NCI-H1105 treated with DMSO at 0.1 percent for 48 hours (cell line): ENCODE measurements at regions not wholly inside any gene's neighbourhood (a gene's known extent, or its start where the extent isn't known, plus 50 kb on each side); places are given as distances from the start of the nearest gene placed in this dataset.

Experiments used
- DNase-seq: peaks from one replicate; lab custom pipeline; 2025; lab: John Stamatoyannopoulos, UW

DNA sequence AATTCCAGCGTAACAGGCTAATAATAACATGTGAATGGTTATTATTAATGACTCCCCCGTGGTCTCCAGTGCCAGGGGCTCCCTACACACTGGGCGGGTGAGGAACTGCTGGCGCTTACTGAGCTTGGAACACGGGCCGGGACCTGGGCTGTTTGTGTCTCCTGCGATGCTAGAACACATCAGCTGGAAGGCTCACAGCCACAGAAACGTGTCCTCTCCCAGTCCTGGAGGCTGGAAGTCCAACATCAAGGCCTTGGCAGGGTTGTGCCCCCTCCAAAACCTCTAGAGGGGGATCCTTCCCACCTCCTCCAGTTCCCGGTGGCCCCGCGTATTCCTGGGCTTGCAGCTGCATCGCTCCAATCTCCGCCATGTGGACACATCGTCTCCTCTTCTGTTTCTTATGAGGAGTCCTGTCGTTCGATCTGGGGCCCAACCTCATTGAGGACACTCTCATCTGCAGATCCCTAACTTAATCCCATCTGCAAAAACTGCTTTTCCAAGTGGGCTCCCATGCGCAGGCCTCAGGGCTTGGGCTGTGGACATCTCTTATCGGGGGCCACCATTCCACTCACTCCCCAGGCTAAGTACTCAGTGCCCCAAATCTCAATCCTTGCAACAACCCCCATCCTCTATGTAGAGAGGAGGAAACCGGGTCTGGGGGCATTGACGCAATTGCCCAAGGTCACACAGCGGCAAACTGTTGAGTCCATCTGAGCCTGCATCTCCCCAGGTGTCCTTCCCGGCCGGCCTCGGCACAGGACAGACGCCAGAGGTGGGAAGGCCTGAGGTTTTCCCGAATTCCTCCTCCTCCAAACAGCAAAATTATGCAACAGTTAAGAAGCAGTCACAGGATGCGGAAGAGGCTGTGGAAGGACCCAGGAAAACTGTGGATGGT, 193.9 kb downstream of the IRF8 start:
- DNase-seq = no peak

DNA sequence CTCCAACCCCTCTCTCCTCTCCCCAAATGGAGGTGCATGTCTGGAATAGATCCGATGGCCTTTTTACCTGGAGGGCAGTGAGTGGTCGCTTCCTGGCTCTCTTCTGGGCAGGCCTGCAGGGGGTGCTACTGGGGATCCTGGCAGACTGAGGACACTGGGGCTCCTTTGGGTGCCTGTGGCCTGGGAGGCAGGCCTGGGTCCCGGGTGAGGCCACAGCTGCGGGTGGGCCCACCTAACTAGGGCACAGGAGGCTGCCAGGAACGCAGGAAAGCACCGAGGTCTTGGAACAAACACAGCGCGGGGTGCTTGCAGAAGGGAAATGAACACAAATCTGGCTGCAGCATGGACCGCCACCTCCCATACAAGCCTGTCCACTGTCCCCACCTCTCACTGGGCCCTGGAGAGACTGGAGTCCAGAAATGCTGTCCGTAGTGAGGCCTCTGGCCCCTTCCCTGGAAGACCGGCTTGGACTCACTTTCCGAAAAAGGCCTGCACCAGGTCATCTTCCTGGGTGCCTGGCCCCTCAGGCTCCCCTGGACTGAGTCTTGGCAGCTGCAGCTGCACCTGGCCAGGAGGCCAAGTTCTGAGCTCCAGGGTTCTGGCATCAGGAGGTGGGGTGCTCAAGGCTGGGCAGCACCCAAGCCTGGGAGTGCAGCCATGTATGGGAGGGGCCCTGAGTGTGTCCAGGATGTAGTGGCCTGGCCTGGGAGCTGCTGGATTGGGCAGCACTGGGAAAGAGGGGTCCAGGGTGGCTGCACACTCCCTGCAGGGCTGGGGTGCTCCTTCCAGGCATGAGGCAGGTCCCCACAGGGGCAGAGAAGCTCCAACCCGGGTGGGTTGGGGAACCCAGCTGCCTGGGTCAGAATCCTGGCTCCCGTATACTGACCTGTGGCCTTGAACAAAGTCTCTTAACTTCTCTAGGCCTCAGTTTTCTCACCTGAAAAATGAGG, 195.1 kb downstream of the IRF8 start:
- no peak for DNase-seq

DNA sequence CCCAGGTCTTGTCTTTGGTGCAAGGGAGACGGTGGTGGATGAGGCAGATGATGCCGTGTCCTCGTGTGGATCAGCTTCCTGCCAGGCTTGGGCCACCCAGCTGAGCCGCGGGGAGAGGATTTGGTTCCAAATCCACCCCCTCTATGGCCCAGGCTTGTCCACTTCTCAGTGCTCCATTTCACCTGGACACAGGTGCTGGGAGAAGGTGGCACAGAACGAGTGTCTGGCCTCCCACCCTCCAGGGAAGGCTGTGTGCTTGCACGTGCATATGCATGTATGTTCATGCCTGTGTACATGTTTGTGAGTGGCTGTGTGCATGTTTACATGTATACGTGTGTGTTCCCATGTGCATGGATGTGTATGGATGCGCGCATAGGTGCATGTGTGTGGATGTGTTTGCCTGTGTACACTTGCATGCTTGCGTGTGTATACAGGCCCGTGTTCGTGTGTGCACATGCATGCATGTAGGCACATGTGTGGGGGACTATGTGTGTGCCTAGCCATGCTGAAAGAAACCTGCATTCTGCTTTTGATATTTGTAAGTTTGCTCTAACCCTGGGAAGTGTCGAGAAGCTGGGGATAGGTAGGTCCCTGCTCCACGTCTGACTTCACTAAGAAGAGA, 196.3 kb downstream of the IRF8 start:
- DNase-seq = no peak

DNA sequence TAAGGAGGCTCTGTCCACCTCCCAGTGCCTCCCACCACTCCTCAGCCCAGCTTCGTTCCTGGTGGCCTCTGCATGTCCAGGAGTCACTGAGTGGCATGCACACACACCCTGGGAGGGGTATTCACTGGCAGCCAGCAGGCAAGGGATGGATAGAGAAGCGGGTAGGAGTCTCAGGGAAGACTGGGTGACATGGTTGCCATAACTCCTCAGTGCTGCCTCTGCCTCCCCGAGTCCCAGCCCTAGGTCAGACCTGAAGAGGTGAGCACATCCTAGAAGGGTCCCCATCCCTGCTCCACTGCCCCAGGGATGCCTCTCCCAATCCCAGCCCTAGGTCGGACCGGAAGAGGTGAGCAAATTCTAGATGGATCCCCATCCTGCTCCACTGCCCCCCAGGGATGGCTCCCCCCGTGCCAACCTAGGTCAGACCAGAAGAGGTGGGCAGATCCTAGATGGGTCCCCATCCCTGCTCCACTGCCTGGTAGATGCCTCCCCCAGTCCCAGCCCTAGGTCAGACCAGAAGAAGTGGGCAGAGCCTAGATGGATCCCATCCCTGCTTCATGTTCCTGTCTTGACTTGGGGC, 197.0 kb downstream of the IRF8 start:
- DNase-seq = no peak

DNA sequence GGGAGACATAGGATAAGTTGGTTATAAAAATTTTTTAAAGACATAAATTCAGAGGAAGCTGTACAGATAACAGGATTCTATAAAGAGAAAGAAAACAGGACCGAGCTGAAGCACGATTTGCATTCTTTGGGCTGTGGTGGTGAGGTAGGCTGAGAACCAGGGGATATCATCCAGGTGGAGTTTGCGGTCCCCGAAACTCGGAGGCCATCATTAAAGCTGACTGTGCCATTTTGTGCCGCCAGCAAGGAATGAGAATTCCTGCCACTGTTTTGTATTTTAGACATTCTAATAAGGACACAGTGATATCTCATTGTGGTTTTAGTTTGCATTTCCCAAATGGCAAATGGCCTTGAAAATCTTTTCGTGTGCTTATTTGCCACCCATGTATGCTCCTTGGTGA, 197.9 kb downstream of the IRF8 start:
- DNase-seq = no peak

GRCh38 chr16:86099326-86099725, 200.4 kb downstream of the IRF8 start:
- DNase-seq = no peak

DNA sequence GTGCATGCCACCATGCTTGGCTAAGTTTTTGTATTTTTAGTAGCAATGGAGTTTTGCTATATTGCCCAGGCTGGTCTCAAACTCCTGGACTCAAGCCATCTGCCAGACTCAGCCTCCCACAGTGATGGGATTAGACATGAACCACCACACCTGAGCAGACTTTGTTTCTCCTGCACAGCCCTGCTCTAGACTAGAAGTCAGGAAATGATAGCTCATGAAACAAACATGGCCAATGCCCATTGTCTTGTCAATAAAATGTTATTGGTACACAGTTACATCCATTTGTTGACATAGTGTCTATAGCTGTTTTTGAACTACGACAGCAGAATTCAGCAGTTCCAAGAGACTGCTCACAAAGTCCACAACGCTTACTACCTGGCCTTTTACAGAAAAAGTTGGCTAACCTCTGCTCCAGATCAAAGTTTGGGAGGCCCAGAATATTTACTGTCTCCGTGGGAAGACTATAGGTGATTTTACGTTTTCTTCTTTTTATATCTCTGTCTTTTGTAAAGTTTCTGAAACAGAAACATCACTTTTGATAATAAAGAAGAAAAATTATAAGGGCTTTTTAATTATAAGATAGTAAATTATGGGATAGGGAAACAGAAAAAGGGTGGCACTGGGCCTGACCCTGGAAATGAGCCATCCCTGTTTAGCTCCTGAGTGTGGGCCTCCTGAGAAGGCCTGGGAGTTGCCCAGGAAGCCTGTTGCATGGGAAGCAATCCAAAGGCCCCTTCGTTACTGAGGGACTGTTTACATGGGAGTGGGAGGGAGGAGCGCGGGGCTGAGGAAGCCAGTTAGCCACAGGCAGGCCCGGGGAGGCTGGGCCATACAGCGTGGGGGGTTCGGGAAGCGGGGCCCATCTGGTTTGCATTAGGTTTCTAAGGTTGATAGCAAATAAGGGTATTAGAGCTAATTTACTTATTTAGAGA, 201.5 kb downstream of the IRF8 start:
- no peak for DNase-seq

DNA sequence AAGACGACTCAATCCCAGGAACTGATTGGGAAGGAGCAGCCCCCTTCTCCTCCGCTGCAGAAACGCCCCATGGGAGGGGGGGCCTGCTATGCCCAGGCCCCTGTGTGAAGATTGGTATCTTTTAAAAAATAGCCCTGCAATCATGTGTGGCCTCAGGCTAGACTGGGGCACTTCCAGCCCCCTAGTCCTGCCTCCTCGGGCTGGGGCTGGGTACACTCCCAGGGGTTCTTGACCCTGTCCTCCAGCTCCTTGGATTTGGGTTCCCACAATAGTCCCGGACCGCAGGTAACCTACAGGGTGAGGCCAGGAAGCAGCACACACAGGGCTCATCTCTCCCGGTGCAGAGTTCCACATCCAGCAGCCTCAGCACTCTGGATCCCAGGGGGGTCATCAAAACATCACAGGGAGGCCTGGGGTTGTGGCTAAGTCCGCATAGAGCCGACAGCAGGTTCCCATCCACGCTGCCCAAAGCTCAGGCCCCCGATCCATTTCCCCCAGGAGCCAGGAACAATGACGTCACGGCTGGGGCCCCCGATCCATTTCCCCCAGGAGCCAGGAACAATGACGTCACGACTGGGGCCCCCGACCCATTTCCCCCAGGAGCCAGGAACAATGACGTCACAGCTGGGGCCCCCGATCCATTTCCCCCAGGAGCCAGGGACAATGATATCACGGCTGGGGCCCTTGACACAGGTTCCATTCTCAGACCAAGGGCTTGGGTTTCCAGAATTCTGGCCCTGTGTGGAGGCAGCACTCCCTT, 202.4 kb downstream of the IRF8 start:
- no peak for DNase-seq

- no peak for DNase-seq
These were observed 202.9 kb downstream of the IRF8 start for GRCh38 chr16:86101897-86102157.

- DNase-seq = no peak
These were observed 204.4 kb downstream of the IRF8 start for GRCh38 chr16:86103320-86103719.

DNA sequence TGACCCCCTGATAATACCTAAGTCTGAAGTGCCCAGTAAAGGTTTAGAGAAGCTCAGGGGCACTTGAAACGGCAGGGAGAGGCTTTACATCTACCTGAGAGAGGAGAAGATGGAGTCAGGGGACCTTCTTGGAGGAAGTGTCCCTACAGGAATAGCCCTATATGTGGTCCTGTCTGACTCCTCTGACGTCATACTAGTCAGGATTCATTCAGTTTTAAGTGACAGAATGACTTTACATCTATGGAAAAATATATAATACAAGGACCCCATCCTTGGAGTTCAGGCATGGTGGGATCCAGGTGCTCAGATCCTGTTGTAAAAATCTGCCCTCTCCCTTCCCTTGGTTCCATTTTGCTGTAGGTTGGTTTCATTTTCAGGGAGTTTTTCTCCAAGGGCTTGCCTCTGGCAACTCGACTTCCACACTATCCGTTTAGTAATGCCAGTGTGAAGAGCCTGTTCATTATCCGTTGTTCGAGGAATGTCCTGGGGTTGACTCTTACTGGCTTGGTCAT, 205.6 kb downstream of the IRF8 start:
- no peak for DNase-seq

GRCh38 chr16:86107215-86107825, 208.4 kb downstream of the IRF8 start:
- DNase-seq = no peak

- DNase-seq = no peak
These were observed 209.1 kb downstream of the IRF8 start for GRCh38 chr16:86108062-86108461.

DNA sequence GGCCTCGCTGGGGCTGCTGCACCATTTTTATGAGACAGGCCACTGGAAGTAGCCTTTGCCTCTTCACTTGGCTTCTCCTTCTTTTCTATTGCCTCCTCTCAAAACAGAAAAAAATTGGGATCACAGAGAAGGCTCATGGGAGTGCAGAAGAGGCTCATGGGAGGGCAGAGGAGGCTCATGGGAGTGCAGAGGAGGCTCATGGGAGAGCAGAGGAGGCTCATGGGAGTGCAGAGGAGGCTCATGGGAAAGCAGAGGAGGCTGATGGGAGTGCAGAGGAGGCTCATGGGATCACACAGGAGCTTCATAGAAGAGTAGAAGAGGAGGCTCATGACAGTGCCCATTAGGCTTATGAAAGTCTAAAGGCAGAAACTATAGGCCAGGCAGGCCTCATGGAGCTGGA, 211.2 kb downstream of the IRF8 start:
- no peak for DNase-seq

DNA sequence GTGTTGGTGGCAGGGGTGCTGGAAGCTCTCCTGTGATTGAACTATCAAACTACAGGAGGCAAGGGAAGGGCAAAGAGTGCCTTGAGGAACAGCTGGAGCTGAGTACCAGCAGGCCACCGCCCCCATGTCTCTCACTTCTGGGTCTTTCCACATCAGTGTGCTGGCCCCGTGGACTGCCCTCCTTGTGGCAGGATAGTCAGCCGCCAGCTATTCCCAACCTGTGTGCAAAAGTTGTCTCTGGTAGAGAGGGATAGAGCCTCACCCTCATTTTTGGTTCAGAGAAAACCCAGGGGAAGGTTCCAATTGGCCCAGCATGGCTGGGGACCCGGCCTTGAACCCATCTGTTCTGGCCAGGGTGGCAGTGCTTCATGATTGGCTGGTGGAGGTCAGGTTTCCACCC, 211.8 kb downstream of the IRF8 start:
- no peak for DNase-seq

DNA sequence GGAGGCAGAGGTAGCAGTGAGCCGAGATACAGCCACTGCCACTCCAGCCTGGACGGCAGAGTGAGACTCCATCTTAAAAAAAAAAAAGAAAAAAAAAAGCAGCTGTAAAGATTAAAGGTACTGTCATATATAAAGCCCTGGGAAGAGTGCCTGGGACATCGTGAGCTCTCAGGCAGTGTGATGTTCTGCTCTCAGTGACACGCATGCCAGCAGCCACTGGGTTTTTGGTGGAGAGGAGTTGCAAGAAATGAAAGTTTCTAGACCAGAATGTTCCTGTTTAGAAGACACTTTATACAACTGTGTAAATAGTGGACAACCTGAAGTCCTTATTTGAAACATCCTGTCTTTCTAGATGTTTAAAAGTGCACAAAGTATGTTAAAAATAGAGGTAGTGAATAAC, 213.2 kb downstream of the IRF8 start:
- no peak for DNase-seq

GRCh38 chr16:86117235-86117634, 218.3 kb downstream of the IRF8 start:
- DNase-seq = no peak

DNA sequence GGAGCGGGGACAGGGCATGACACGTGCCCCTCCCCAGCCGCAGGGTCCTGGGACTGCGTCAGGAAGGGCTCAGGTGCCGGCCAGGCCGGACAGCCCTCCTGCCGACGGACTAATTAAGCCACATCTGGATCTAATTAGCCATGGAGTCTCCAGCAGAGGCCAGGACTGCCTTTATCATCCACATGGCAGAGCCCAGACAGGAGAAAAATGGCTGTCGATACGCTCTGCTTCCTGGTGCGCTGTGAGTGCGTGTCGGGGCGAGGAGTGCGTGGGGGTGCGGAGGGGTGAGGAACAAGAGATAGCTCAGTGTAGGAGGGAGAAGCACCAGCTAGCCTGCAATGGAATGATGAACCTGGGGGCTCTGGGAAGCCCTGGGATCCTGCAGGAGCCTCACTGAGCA, 218.8 kb downstream of the IRF8 start:
- DNase-seq = no peak

- DNase-seq = no peak
These were observed 219.7 kb downstream of the IRF8 start for GRCh38 chr16:86118467-86119307.
